Globus pallidus (tissue), 1 donor: ENCODE measurements at regions not wholly inside any gene's neighbourhood (a gene's known extent, or its start where the extent isn't known, plus 50 kb on each side); places are given as distances from the start of the nearest gene placed in this dataset.
"Not testable (repeated sequence)": the region's sequence is repeated elsewhere in the genome, so short reads cannot be mapped to it uniquely, and the experiment has no call there.

Source experiments
- DNase-seq: peaks from one replicate; pipeline ENCODE4 v3.0.0-alpha.2; 2015; ENCODE audit warnings: low spot score

GRCh38 chr16:8055761-8056160, 534.5 kb downstream of the TMEM114 start:
- DNase-seq = no peak

DNA sequence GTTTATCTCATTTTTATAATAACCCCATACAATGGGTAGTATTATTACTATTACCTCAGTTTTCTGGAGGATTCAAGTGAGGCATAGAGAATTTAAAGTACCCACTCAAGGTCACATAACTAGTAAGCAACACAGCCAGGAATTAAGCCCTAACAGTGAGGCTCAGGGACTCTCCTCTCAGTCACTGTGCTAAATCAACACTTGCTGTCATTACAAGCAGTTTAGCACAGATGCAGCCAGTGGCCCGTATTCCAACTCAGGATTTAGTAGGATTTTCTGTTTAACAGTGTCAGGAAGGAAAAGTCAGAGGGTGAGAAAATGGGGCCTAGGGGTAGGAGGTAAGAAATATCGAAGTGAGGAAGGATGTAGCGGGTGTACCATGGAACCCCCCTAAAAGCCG, 536.9 kb downstream of the TMEM114 start:
- no peak for DNase-seq

DNA sequence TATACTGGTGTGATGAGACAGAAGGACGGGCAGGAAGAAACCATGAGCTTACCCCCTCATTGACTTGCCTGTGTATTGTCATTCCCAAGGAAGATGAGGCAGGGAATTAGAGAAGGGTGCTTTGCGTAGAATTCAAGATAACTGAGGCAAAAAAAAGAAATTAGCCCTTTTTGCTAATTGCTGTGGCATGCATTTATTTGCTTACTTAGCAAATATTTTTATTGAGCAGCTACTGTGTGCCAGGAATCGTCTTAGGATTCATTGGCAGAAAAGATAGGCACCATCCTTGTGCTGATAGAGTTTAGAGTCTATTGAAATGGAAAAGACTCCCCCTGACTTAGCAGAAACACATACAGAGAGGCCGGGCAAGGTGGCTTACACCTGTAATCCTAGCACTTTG, 541.9 kb downstream of the TMEM114 start:
- DNase-seq = no peak

GRCh38 chr16:8047736-8048135, 542.6 kb downstream of the TMEM114 start:
- no peak for DNase-seq

DNA sequence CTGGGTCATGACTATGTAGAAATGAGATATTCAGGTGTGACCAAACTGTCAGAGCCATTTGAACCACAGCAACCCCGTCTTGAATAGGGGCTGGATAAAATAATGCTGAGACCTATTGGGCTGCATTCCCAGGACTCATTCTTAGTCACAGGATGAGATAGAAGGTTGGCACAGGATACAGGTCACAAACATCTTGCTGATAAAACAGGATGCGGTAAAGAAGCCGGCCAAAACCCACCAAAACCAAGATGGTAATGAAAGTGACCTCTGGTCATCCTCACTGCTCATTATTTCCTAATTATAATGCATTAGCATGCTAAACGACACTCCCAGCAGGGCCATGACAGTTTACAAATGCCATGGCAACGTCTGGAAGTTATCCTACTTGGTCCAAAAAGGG, 545.5 kb downstream of the TMEM114 start:
- no peak for DNase-seq

- no peak for DNase-seq
Measured at GRCh38 chr16:8032406-8032805, 557.9 kb downstream of the TMEM114 start.

GRCh38 chr16:8030004-8030403, 560.3 kb downstream of the TMEM114 start:
- DNase-seq = not testable (repeated sequence)

DNA sequence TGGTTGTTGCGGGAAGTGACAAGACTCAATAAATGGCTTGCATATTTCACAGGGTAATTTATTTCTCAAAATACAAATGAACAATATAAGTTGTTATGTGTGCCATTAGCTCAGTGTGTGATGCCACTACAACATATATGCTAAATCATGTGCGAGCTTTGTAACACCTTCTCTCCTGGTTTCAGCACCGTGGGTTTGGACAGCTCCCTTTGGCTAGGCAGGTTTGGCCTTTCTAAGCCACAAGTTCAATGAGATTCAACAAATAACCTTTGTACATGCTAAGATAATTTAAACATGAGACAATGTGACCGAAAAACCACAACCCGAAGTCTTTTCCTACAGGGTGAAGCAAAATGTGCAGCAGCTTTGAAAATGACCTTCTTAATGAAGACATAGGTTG, 563.9 kb downstream of the TMEM114 start:
- DNase-seq = no peak

DNA sequence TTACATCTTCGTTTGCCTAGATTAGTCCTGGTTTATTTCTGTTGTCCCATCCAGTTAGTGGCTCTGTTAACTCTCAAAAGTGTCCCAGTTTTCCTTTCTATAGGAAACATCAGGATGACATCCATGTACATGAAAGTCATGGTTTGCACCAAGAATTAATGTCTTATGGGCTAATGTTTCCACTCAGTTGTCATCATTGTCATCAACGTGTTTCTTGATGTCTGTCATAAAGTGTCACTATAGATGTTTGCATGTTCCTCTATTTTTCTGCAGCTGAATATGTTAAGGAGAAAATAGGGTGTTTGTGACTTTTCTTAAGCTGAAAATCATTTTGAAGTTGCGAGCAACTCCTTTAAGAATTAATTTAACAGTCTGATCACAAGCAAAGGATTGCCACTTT, 567.0 kb downstream of the TMEM114 start:
- no peak for DNase-seq

DNA sequence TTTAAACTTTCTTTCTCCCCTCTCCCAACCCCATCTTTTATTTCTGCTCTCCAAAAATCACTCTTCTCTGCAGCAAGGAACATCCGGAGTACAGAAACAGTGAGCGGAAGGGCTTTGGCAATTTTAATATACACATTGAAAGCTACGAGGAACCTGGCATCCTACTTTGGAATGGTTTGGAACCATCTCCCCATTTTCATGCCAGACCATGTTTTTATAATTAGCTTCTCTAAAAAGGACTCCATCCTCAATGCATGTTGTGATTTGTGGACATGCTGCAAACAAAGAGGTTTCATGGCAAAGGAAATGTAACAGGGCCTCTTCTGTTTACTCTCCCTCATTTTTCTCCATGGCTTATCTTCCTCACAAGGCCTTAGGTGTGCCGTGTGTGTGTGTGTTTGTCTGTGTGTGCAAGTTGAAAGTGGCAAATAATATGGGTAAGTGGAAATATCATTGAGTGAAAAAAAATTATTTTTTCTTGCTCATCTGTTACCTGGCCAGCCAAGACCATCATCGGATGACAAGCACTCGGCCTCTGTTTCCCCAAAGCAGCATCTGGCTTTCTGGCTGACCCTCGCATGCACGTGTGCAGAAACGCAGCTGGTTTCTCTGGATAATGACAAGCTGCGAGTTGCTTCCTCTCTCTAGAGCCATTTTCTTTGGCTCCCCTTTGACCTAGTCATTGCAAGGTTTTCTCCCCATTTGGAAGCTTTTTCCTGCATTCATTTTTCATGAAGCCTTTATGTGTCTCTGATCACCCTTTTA, 585.0 kb downstream of the TMEM114 start:
- no peak for DNase-seq

- no peak for DNase-seq
Measured at GRCh38 chr16:7998789-7999453, 591.4 kb downstream of the TMEM114 start.

DNA sequence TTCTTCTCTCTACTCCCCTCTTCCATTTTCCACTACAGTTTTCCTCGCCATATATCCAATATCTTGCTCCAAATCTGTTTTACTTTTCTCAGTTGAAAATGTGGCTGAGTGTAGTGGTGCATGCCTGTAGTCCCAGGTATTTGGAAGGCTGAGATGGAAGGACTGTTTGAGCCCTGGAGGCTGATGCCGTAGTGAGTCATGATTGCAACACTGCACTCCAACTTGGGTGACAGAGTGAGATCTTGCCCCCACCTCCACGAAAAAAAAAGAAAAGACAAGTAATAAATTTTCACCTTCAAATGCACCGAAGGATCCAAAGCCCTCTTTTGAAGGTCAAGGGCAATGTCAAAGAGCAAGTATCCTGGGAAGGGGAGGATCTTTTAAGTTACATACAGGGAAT, 592.3 kb downstream of the TMEM114 start:
- no peak for DNase-seq

GRCh38 chr16:7992616-7993015, 597.7 kb downstream of the TMEM114 start:
- DNase-seq = no peak

GRCh38 chr16:7990626-7991260, 599.6 kb downstream of the TMEM114 start:
- DNase-seq = no peak

GRCh38 chr16:7983676-7984075, 606.6 kb downstream of the TMEM114 start:
- no peak for DNase-seq

DNA sequence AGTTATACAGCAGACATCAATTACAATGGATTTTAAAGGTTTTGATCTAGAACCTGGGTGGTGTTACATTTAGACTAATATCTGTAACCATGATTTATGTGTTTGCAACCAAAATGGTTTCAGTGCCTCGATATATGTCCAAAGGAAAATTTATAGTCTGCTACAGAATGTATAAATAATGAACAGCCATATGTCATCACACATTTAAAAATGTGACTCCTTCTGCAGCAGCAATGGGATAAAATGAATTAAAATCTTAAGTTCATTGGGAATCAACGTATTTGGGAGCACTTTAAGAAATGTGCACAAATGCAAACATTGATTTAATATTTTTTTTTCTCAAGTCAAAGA, 610.2 kb downstream of the TMEM114 start:
- DNase-seq = no peak

DNA sequence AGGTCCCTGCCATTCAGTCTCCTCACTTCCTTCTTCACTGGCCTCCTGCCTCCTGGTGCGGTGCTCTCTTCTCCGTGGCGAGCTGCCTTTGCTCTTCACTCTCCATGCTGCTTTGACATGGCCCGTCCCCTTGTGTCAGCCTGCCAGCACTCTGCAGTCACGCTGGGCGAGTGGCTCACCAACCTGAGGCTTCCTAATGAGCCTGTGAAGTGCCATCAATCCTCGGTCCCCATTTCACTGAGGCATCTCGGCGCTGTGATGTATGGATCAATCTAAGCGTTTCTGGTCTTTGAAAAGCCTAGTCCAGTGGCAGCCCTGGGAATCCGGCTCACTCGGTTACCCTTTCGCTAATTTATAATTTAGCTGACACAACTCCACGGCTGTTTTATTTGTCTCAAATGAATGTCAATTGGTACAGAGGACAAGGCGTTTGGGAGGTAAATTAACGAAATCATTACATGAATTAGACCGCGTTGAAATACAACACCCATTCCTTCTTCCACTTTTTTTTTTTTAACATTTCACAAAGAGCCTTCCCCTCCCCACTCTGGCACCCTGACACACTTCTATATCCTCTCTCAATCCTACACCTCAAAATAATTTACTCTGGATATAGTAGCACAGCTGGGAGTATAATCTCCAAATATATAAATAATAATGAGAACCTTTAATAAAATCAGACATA, 610.7 kb downstream of the TMEM114 start:
- no peak for DNase-seq

- no peak for DNase-seq
Measured at GRCh38 chr16:7976563-7976962, 613.7 kb downstream of the TMEM114 start.

GRCh38 chr16:7976125-7976524, 614.2 kb downstream of the TMEM114 start:
- no peak for DNase-seq

DNA sequence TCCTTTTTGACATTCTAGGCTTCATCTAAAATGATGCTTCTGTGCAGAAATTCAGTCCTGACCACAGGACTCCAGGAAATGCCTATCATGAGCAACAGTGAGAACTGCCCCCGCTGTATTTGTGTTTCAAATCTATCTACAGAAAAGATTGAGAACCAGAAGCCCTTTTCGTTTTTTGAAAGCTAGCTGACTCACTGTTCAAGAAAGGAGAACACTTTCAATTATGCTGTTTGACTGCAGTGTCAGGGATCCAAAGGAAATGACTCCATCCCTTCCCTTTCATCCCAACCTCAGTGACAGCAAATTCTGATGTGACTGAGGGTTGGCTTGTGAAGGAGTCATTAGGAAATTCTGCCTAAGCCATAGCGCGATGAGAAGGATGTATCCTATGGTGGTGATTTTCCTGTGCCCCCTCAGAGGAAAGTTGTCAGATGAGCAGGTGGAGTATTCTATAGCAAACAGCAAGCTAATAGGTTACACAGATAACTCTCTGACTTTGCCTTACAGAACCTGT, 622.3 kb downstream of the TMEM114 start:
- no peak for DNase-seq

DNA sequence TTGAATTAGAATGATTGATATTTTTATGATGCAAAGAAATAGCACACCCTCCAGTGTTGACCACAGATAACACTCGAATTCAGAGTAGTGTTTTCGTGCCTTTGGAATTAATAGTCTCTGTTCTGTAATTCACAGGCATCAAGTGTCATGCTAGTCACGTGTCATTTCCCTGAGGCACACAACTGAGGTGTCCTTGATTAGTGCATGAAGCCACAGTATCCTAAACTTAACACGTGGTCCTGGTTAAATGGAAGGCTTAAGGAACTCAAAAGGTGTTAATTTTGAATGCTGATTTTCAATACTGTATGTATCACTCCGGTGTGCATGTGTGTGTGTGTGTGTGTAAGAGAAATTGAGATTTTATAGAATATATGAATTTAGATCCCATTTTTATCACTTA, 625.6 kb downstream of the TMEM114 start:
- DNase-seq = no peak

- DNase-seq = no peak
Measured at GRCh38 chr16:7964167-7964566, 626.1 kb downstream of the TMEM114 start.
